GM18511 (cell line): ENCODE measurements at regions not wholly inside any gene's neighbourhood (a gene's known extent, or its start where the extent isn't known, plus 50 kb on each side); places are given as distances from the start of the nearest gene placed in this dataset.

ENCODE experiments used
- ATAC-seq: cut with Tn5 transposase; IDR thresholded peaks from one replicate; pipeline ENCODE4 v1.9.1; 2021; ENCODE audit warnings: mild to moderate bottlenecking, moderate library complexity; ENCODE audit not compliant: unreplicated experiment

GRCh38 chr6:147711476-147711875 is 203.0 kb downstream of the SAMD5 start:
- ATAC-seq: no peak

GRCh38 chr6:147712841-147713240 is 204.4 kb downstream of the SAMD5 start:
- ATAC-seq: no peak

- no peak for ATAC-seq
Measured at GRCh38 chr6:147715035-147715434, 206.5 kb downstream of the SAMD5 start.

GRCh38 chr6:147716434-147716833 is 207.9 kb downstream of the SAMD5 start:
- no peak for ATAC-seq

- ATAC-seq: no peak
Measured at GRCh38 chr6:147717991-147718390, 209.5 kb downstream of the SAMD5 start.

GRCh38 chr6:147722158-147722557 is 213.7 kb downstream of the SAMD5 start:
- ATAC-seq: no peak

GRCh38 chr6:147724454-147724853 is 216.0 kb downstream of the SAMD5 start:
- no peak for ATAC-seq

GRCh38 chr6:147726342-147726741 is 217.9 kb downstream of the SAMD5 start:
- no peak for ATAC-seq

- no peak for ATAC-seq
Measured at GRCh38 chr6:147728903-147729302, 220.4 kb downstream of the SAMD5 start.

- no peak for ATAC-seq
Measured at GRCh38 chr6:147733686-147734085, 225.2 kb downstream of the SAMD5 start.

- ATAC-seq: no peak
Measured at GRCh38 chr6:147734151-147734550, 225.7 kb downstream of the SAMD5 start.

- no peak for ATAC-seq
Measured at GRCh38 chr6:147735924-147736323, 227.4 kb downstream of the SAMD5 start.

- no peak for ATAC-seq
Measured at GRCh38 chr6:147737115-147737514, 228.6 kb downstream of the SAMD5 start.

GRCh38 chr6:147738099-147738498 is 229.6 kb downstream of the SAMD5 start:
- ATAC-seq: no peak

GRCh38 chr6:147738516-147739162 is 230.1 kb downstream of the SAMD5 start:
- ATAC-seq: peak; percentile 61

GRCh38 chr6:147740326-147740725 is 231.8 kb downstream of the SAMD5 start:
- no peak for ATAC-seq

GRCh38 chr6:147740916-147741315 is 232.4 kb downstream of the SAMD5 start:
- ATAC-seq: no peak

GRCh38 chr6:147741389-147741788 is 232.9 kb downstream of the SAMD5 start:
- no peak for ATAC-seq

- no peak for ATAC-seq
Measured at GRCh38 chr6:147742440-147742839, 233.9 kb downstream of the SAMD5 start.

GRCh38 chr6:147744012-147744411 is 235.5 kb downstream of the SAMD5 start:
- ATAC-seq: no peak

- no peak for ATAC-seq
Measured at GRCh38 chr6:147749331-147749730, 240.8 kb downstream of the SAMD5 start.

- ATAC-seq: no peak
Measured at GRCh38 chr6:147750413-147750812, 241.9 kb downstream of the SAMD5 start.

- ATAC-seq: no peak
Measured at GRCh38 chr6:147751232-147751631, 242.7 kb downstream of the SAMD5 start.
